ENCODE measurements at regions not wholly inside any gene's neighbourhood (a gene's known extent, or its start where the extent isn't known, plus 50 kb on each side); places are given as distances from the start of the nearest gene placed in this dataset.

DNA sequence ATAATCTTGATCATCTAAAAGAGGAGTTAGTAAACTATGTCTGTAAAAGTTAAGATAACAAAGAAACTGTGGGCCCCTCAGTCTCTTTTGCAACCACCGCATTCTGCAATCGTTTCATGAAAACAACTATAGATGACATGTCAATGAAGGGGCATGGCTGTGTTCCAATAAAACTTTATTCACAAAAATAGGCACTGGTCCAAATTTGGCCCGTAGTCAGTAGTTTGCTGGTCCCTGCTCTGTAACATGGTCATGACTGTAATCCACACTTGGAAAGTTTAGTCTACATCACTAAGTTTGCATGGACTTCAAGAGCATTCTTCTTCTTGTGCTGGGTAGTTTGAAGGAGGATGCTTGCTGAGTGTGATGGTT is 299.3 kb upstream of the PSMD7 start:
- Histone ChIP-seq H3K9me3 (ENCODE audit: control insufficient read depth, insufficient read depth, low read depth, low read length) (no peaks in the 10 kb centered on the region), H3K27me3 (ENCODE audit: control insufficient read depth, insufficient read depth, low read length) (no peaks in the 10 kb centered on the region), H3K27ac (ENCODE audit: low read length) (no peak overlapping the region), H3K36me3 (ENCODE audit: control insufficient read depth, insufficient read depth, low read length) (no peaks in the 10 kb centered on the region), H3K4me3 (ENCODE audit: low read depth in 2 of 2, low read length in 2 of 2) (no peak overlapping the region), H3K4me1 (ENCODE audit: control insufficient read depth, insufficient read depth, low read length) (no peaks in the 10 kb centered on the region)
- no TSS peak for BruUV-seq (replicated peaks)
- CTCF ChIA-PET: no interaction called here
- POLR2A ChIA-PET: no interaction called here
- intact Hi-C loops (cut with micrococcal nuclease; ENCODE audit: unreplicated experiment) (no loop called here), in situ Hi-C loops (cut with HindIII; ENCODE audit: low pct_unique_long_range_greater_than_20kb, low sequenced_read_pairs) (no loop called here)
- DNase-seq (ENCODE audit: low read depth, low spot score) (no peak), ATAC-seq (no peak)
- TF ChIP-seq SIN3A (IDR thresholded peaks at IDR 0.05; ENCODE audit: borderline replicate concordance, insufficient read depth, low read depth, low read length): no peak
- TF ChIP-seq POLR2AphosphoS5 (IDR thresholded peaks at IDR 0.05; ENCODE audit: low read depth, low read length): no peak
- TF ChIP-seq, protein P1, sequence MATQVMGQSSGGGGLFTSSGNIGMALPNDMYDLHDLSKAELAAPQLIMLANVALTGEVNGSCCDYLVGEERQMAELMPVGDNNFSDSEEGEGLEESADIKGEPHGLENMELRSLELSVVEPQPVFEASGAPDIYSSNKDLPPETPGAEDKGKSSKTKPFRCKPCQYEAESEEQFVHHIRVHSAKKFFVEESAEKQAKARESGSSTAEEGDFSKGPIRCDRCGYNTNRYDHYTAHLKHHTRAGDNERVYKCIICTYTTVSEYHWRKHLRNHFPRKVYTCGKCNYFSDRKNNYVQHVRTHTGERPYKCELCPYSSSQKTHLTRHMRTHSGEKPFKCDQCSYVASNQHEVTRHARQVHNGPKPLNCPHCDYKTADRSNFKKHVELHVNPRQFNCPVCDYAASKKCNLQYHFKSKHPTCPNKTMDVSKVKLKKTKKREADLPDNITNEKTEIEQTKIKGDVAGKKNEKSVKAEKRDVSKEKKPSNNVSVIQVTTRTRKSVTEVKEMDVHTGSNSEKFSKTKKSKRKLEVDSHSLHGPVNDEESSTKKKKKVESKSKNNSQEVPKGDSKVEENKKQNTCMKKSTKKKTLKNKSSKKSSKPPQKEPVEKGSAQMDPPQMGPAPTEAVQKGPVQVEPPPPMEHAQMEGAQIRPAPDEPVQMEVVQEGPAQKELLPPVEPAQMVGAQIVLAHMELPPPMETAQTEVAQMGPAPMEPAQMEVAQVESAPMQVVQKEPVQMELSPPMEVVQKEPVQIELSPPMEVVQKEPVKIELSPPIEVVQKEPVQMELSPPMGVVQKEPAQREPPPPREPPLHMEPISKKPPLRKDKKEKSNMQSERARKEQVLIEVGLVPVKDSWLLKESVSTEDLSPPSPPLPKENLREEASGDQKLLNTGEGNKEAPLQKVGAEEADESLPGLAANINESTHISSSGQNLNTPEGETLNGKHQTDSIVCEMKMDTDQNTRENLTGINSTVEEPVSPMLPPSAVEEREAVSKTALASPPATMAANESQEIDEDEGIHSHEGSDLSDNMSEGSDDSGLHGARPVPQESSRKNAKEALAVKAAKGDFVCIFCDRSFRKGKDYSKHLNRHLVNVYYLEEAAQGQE (IDR thresholded peaks at IDR 0.05; ENCODE audit: insufficient read depth in 1 of 2, low read depth in 2 of 2, low read length in 1 of 2): no peak
- no peak for TF ChIP-seq TCF7L2 (IDR thresholded peaks at IDR 0.05; ENCODE audit: low read depth, low read length)
- TF ChIP-seq CTCF (IDR thresholded peaks at IDR 0.05): no peak

- Histone ChIP-seq H3K4me1 (ENCODE audit: control insufficient read depth, insufficient read depth, low read length) (no peaks in the 10 kb centered on the region), H3K27ac (ENCODE audit: low read length) (no peak overlapping the region), H3K36me3 (ENCODE audit: control insufficient read depth, insufficient read depth, low read length) (no peaks in the 10 kb centered on the region), H3K9me3 (ENCODE audit: control insufficient read depth, insufficient read depth, low read depth, low read length) (no peaks in the 10 kb centered on the region), H3K27me3 (ENCODE audit: control insufficient read depth, insufficient read depth, low read length) (no peaks in the 10 kb centered on the region), H3K4me3 (ENCODE audit: low read depth in 2 of 2, low read length in 2 of 2) (no peak overlapping the region)
- BruUV-seq (replicated peaks): no TSS peak
- CTCF ChIA-PET: no interaction called here
- POLR2A ChIA-PET: interaction anchor here (0.6 kb wide), 1 partner anchor 64 kb away, joined by 4 read pairs; no protein-coding TSS in a partner anchor
- in situ Hi-C loops (cut with HindIII; ENCODE audit: low pct_unique_long_range_greater_than_20kb, low sequenced_read_pairs) (no loop called here), intact Hi-C loops (cut with micrococcal nuclease; ENCODE audit: unreplicated experiment) (no loop called here)
- ATAC-seq (no peak), DNase-seq (ENCODE audit: low read depth, low spot score) (no peak)
- TF ChIP-seq, protein P1 (IDR thresholded peaks at IDR 0.05; ENCODE audit: insufficient read depth in 1 of 2, low read depth in 2 of 2, low read length in 1 of 2): no peak
- TF ChIP-seq CTCF (IDR thresholded peaks at IDR 0.05) (no peak), SIN3A (IDR thresholded peaks at IDR 0.05; ENCODE audit: borderline replicate concordance, insufficient read depth, low read depth, low read length) (no peak), TCF7L2 (IDR thresholded peaks at IDR 0.05; ENCODE audit: low read depth, low read length) (no peak), POLR2AphosphoS5 (IDR thresholded peaks at IDR 0.05; ENCODE audit: low read depth, low read length) (no peak)
Measured at GRCh38 chr16:73996624-73997339, 299.8 kb upstream of the PSMD7 start.

Data from Panc1 (cell line).